GM12878 (cell line): ENCODE measurements at regions not wholly inside any gene's neighbourhood (a gene's known extent, or its start where the extent isn't known, plus 50 kb on each side); places are given as distances from the start of the nearest gene placed in this dataset.

ENCODE experiments used
- ATAC-seq: fragments of 200-7000 bp; cut with Tn5 transposase; 3 replicates; pipeline ENCODE4 v1.9.1; 2020; ENCODE audit warnings: mild to moderate bottlenecking, moderate library complexity
- BruUV-seq: library from RNA; stranded (reverse); fragments of 400-500 nt; replicated peaks from 2 replicates; lab custom pipeline; 2021; lab: Mats Ljungman, UMichigan
- CTCF ChIA-PET: fragments of 300-600 bp; sonication (Branson Sonifier 250); formaldehyde crosslinking; extraction: SDS; loops from one replicate; lab custom pipeline; 2021; ENCODE audit warnings: inconsistent platforms; lab: Yijun Ruan, JAX
- POLR2A ChIA-PET: fragments of 350-600 bp; formaldehyde crosslinking; extraction: SDS; loops from one replicate; lab custom pipeline; 2021; ENCODE audit warnings: inconsistent platforms; lab: Charles Lee
- RAD21 ChIA-PET: fragments of 300-600 bp; sonication (Branson Sonifier 250); formaldehyde crosslinking; loops from one replicate; lab custom pipeline; 2023; ENCODE audit warnings: antibody characterized with exemption; ENCODE audit not compliant: unreplicated experiment; lab: Charles Lee
- SMC1A ChIA-PET: fragments of 300-600 bp; sonication (Branson Sonifier 250); formaldehyde crosslinking; loops from one replicate; lab custom pipeline; 2023; ENCODE audit not compliant: unreplicated experiment, uncharacterized antibody; lab: Charles Lee
- DNase-seq: peaks from one replicate; pipeline ENCODE4 v3.0.0-alpha.2; 2011; ENCODE audit warnings: low read depth, low spot score
- FAIRE-seq: peaks from 3 replicates; lab custom pipeline; 2011; peaks lifted over from hg19 to GRCh38; lab: Jason Lieb, UNC
- H2AFZ ChIP-seq: 2 replicates; pipeline ENCODE4 v1.6.0; 2011; ENCODE audit warnings: low read depth, low read length, control low read depth; ENCODE audit not compliant: control insufficient read depth
- H3K27ac ChIP-seq: 2 replicates; pipeline ENCODE4 v1.5.1; 2011; ENCODE audit warnings: control low read depth; ENCODE audit not compliant: control insufficient read depth, insufficient read depth
- H3K27me3 ChIP-seq, 2 experiments: replicated peaks in 1 of 2; 2 replicates each; pipeline versions ENCODE4 v1.6.0 to v1.6.1; 2011; ENCODE audit warnings: low read length in 1 of 2; ENCODE audit not compliant: control insufficient read depth in 2 of 2, insufficient read depth in 2 of 2
- H3K36me3 ChIP-seq, 2 experiments: 2 replicates each; pipeline ENCODE4 v1.5.1; 2011; ENCODE audit warnings: low read length in 1 of 2; ENCODE audit not compliant: control insufficient read depth in 2 of 2, insufficient read depth in 2 of 2
- H3K4me1 ChIP-seq: 2 replicates; pipeline ENCODE4 v1.6.1; 2011; ENCODE audit warnings: mild to moderate bottlenecking, low read length, moderate library complexity, mixed read lengths; ENCODE audit not compliant: control insufficient read depth, insufficient read depth
- H3K4me2 ChIP-seq: 2 replicates; pipeline ENCODE4 v1.6.0; 2011; ENCODE audit warnings: control low read depth; ENCODE audit not compliant: control insufficient read depth, insufficient read depth
- H3K4me3 ChIP-seq: fragments of 200-600 bp; sonication (generic); 2 replicates; pipeline ENCODE4 v1.5.1; 2016
- H3K79me2 ChIP-seq: 2 replicates; pipeline ENCODE4 v1.6.0; 2011; ENCODE audit warnings: low read length; ENCODE audit not compliant: control insufficient read depth, insufficient read depth
- H3K9ac ChIP-seq: 2 replicates; pipeline ENCODE4 v1.8.0; 2011; ENCODE audit warnings: low read length, control low read depth, mixed read lengths; ENCODE audit not compliant: control insufficient read depth, insufficient read depth
- H3K9me3 ChIP-seq: replicated peaks from 3 replicates; pipeline ENCODE4 v1.5.1; 2011; ENCODE audit warnings: mild to moderate bottlenecking, low read length; ENCODE audit not compliant: control insufficient read depth, insufficient read depth
- H4K20me1 ChIP-seq: 2 replicates; pipeline ENCODE4 v1.6.0; 2011; ENCODE audit not compliant: control insufficient read depth, insufficient read depth
- BHLHE40 ChIP-seq, 2 experiments: fragments of 450-650 bp in 1 of 2; IDR thresholded peaks; 2 replicates each; pipeline ENCODE4 v1.6.1; 2011 to 2017; ENCODE audit warnings: low read depth in 2 of 2, borderline replicate concordance in 1 of 2, improper control_type of control experiment in 1 of 2, low read length in 1 of 2, mild to moderate bottlenecking in 1 of 2
- CREB1 ChIP-seq: IDR thresholded peaks from 2 replicates; pipeline ENCODE4 v1.6.1; 2012; ENCODE audit warnings: low read depth, mild to moderate bottlenecking, inconsistent platforms
- FOXK2 ChIP-seq: fragments of 450-650 bp; IDR thresholded peaks from 2 replicates; pipeline ENCODE4 v1.6.1; 2017; ENCODE audit warnings: mild to moderate bottlenecking, moderate library complexity
- GABPA ChIP-seq: IDR thresholded peaks from 2 replicates; pipeline ENCODE4 v1.6.1; 2014; ENCODE audit warnings: antibody characterized with exemption, low read depth, mild to moderate bottlenecking, inconsistent platforms
- IKZF1 ChIP-seq: fragments of 450-650 bp; conservative IDR thresholded peaks from 2 replicates; pipeline ENCODE4 v1.6.1; 2017; ENCODE audit warnings: antibody characterized with exemption, mild to moderate bottlenecking
- IKZF2 ChIP-seq, 2 experiments: fragments of 450-650 bp; IDR thresholded peaks; 2 replicates each; pipeline ENCODE4 v1.6.1; 2017; ENCODE audit warnings: mild to moderate bottlenecking in 2 of 2, moderate library complexity in 2 of 2
- NBN ChIP-seq: fragments of 450-650 bp; IDR thresholded peaks from 2 replicates; pipeline ENCODE4 v1.6.1; 2016
- TCF3 ChIP-seq: IDR thresholded peaks from 2 replicates; pipeline ENCODE4 v1.6.1; 2012; ENCODE audit warnings: low read depth, mild to moderate bottlenecking, low read length, borderline replicate concordance; ENCODE audit not compliant: insufficient read depth
- ZNF274 ChIP-seq: IDR thresholded peaks from one replicate; pipeline ENCODE4 v1.8.0; 2011; ENCODE audit not compliant: insufficient read length, insufficient read depth
- WGBS: methylation state at CpG from one replicate; pipeline ENCODE4 v1.1.6; 2016; ENCODE audit warnings: low lambda C conversion rate; ENCODE audit not compliant: insufficient replicate concordance, insufficient coverage; ENCODE audit errors: missing lambda C conversion rate; 5-methylcytosine and 5-hydroxymethylcytosine counted together
- in situ Hi-C: fragments of 300-500 bp; cut with MboI; formaldehyde crosslinking; loops from 9 replicates; pipeline ENCODE4 v1.14.3; 2018; ENCODE audit warnings: mixed read lengths
- intact Hi-C: fragments of 100-400 bp; cut with micrococcal nuclease; formaldehyde crosslinking; loops from one replicate; pipeline ENCODE4 v1.14.2; 2022; ENCODE audit not compliant: unreplicated experiment
- TF ChIP-seq, protein P1 (sequence below): fragments of 450-650 bp; IDR thresholded peaks from 2 replicates; pipeline ENCODE4 v1.6.1; 2017; ENCODE audit warnings: mild to moderate bottlenecking, low read depth, inconsistent platforms; ENCODE audit not compliant: poor library complexity, severe bottlenecking
- TF ChIP-seq, protein P2 (sequence below): IDR thresholded peaks from 2 replicates; pipeline ENCODE4 v1.6.1; 2011; ENCODE audit warnings: borderline replicate concordance, low read depth, mild to moderate bottlenecking, moderate library complexity, low read length; ENCODE audit not compliant: insufficient read depth, poor library complexity, severe bottlenecking
- TF ChIP-seq, protein P3 (sequence below): fragments of 450-650 bp; IDR thresholded peaks from 2 replicates; pipeline ENCODE4 v1.6.1; 2017; ENCODE audit warnings: mild to moderate bottlenecking
- TF ChIP-seq, protein P4 (sequence below): fragments of 450-650 bp; IDR thresholded peaks from 2 replicates; pipeline ENCODE4 v1.6.1; 2014; ENCODE audit warnings: mild to moderate bottlenecking

DNA sequence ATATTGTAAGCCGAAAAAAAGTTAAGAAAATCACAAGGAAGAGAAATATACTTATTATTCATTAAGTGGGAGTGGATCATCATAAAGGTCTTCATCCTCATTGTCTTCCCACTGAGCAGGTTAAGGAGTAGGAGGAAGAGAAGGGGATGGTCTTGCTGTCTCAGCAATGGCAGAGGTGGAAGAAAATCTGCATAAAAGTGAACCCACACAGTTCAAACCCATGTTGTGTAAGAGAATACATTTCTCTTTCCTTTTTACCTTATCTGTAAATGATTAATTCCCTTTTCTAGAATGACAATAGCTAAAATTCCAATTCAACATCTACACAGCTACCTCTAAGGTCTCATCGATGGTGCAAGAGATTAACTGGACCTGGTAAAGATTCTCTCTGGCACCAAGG is 904.6 kb downstream of the EPHA3 start (continued):
- TF ChIP-seq FOXK2, result no peak
- TF ChIP-seq NBN, result no peak
- TF ChIP-seq GABPA, result no peak
- TF ChIP-seq, protein P1, sequence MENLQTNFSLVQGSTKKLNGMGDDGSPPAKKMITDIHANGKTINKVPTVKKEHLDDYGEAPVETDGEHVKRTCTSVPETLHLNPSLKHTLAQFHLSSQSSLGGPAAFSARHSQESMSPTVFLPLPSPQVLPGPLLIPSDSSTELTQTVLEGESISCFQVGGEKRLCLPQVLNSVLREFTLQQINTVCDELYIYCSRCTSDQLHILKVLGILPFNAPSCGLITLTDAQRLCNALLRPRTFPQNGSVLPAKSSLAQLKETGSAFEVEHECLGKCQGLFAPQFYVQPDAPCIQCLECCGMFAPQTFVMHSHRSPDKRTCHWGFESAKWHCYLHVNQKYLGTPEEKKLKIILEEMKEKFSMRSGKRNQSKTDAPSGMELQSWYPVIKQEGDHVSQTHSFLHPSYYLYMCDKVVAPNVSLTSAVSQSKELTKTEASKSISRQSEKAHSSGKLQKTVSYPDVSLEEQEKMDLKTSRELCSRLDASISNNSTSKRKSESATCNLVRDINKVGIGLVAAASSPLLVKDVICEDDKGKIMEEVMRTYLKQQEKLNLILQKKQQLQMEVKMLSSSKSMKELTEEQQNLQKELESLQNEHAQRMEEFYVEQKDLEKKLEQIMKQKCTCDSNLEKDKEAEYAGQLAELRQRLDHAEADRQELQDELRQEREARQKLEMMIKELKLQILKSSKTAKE, result no peak
- TF ChIP-seq, protein P2, sequence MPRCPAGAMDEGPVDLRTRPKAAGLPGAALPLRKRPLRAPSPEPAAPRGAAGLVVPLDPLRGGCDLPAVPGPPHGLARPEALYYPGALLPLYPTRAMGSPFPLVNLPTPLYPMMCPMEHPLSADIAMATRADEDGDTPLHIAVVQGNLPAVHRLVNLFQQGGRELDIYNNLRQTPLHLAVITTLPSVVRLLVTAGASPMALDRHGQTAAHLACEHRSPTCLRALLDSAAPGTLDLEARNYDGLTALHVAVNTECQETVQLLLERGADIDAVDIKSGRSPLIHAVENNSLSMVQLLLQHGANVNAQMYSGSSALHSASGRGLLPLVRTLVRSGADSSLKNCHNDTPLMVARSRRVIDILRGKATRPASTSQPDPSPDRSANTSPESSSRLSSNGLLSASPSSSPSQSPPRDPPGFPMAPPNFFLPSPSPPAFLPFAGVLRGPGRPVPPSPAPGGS, result no peak
- TF ChIP-seq TCF3, result no peak

DNA sequence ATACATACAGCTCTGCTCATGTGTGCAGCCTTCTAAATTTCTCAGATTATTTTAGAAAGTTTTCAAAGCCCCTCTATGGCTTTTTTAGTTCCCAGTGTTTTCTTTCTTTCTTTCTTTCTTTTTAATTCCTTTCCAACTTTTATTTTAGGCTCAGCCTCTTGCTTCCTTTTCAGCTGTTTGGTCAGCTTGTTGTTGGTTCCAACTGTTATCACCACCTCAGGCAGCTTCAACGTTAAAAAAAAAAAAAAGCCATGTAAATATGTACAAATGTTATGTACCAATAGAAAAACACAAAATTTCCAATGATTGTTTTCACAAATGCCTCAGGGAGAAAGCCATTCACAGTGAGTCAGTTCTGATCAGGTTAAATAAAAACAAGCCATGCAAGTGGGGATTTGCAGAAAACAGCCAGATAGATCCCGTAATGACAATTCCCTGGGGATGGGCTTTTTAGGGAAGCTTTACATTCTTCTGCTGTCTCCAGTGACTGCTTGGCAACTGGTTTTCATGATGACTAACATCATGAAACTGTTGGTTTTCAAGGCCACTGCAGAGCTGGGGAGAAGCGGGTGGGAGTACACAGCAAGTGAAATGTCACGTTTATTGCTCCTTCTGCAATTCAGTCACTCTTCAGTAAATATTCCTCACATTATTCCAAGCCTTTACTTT is 908.4 kb downstream of the EPHA3 start:
- FAIRE-seq (no peak), DNase-seq (no peak), ATAC-seq (peak; percentile 71)
- no peak overlapping the region for H3K9ac ChIP-seq
- CTCF ChIA-PET, result interaction anchor here (0.8 to 1.5 kb wide), 4 partner anchors 10 to 78 kb away, joined by 3 to 4 read pairs (median 3); no protein-coding TSS in a partner anchor
- no peak overlapping the region for H2AFZ ChIP-seq
- H4K20me1 ChIP-seq, result no peaks in the 10 kb centered on the region
- no peak overlapping the region for H3K27ac ChIP-seq
- no peaks in the 10 kb centered on the region for H3K36me3 ChIP-seq
- SMC1A ChIA-PET, result interaction anchor here (0.9 to 4.1 kb wide), 16 partner anchors 8 to 571 kb away, joined by 3 to 31 read pairs (median 4); no protein-coding TSS in a partner anchor
- H3K27me3 ChIP-seq, result no peaks in the 10 kb centered on the region
- H3K4me2 ChIP-seq, result no peak overlapping the region
- RAD21 ChIA-PET, result interaction anchor here (0.6 to 3.9 kb wide), 10 partner anchors 9 to 228 kb away, joined by 3 to 33 read pairs (median 7); no protein-coding TSS in a partner anchor
- in situ Hi-C loops, result no loop called here
- BruUV-seq, result no TSS peak
- no peaks in the 10 kb centered on the region for H3K9me3 ChIP-seq
- H3K4me1 ChIP-seq, result no peaks in the 10 kb centered on the region
- POLR2A ChIA-PET, result interaction anchor here (0.7 to 1.8 kb wide), 7 partner anchors 8 to 47 kb away, joined by 3 to 6 read pairs (median 4); no protein-coding TSS in a partner anchor
- no peak overlapping the region for H3K4me3 ChIP-seq
- 41% methylated on average over 3 of the region's 4 CpGs for WGBS
- no peaks in the 10 kb centered on the region for H3K79me2 ChIP-seq
- intact Hi-C loops, result no loop called here
- peak in 1 of 2 experiments; percentile 80; a peak in 2 of 4 replicates for TF ChIP-seq BHLHE40 (IDR thresholded peaks at IDR 0.05; ENCODE audit: borderline replicate concordance in 1 of 2, low read depth in 2 of 2, low read length in 1 of 2)
- peak; percentile 75 to 81 for TF ChIP-seq IKZF2 (IDR thresholded peaks at IDR 0.05)
- TF ChIP-seq CREB1, result no peak
- TF ChIP-seq IKZF1, result peak; percentile 84
- TF ChIP-seq, protein P3, sequence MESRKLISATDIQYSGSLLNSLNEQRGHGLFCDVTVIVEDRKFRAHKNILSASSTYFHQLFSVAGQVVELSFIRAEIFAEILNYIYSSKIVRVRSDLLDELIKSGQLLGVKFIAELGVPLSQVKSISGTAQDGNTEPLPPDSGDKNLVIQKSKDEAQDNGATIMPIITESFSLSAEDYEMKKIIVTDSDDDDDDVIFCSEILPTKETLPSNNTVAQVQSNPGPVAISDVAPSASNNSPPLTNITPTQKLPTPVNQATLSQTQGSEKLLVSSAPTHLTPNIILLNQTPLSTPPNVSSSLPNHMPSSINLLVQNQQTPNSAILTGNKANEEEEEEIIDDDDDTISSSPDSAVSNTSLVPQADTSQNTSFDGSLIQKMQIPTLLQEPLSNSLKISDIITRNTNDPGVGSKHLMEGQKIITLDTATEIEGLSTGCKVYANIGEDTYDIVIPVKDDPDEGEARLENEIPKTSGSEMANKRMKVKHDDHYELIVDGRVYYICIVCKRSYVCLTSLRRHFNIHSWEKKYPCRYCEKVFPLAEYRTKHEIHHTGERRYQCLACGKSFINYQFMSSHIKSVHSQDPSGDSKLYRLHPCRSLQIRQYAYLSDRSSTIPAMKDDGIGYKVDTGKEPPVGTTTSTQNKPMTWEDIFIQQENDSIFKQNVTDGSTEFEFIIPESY, result no peak
- TF ChIP-seq, protein P4, sequence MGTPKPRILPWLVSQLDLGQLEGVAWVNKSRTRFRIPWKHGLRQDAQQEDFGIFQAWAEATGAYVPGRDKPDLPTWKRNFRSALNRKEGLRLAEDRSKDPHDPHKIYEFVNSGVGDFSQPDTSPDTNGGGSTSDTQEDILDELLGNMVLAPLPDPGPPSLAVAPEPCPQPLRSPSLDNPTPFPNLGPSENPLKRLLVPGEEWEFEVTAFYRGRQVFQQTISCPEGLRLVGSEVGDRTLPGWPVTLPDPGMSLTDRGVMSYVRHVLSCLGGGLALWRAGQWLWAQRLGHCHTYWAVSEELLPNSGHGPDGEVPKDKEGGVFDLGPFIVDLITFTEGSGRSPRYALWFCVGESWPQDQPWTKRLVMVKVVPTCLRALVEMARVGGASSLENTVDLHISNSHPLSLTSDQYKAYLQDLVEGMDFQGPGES, result no peak
- TF ChIP-seq ZNF274, result no peak
